Stimulated activated effector memory CD8-positive, alpha-beta T cell treated with anti-CD3 and anti-CD28 coated beads, Interleukin-12 subunit alpha, Interleukin-12 subunit beta, amount 100 ng/mL, for 72 hours (primary cell): ENCODE measurements at regions not wholly inside any gene's neighbourhood (a gene's known extent, or its start where the extent isn't known, plus 50 kb on each side); places are given as distances from the start of the nearest gene placed in this dataset.
A peak's percentile ranks its signal among the peaks of the same experiment; 100 is the strongest.
"Not testable (repeated sequence)": the region's sequence is repeated elsewhere in the genome, so short reads cannot be mapped to it uniquely, and the experiment has no call there.

Source experiments
- ATAC-seq: fragments of 150-1000 bp; cut with Tn5 transposase; 2 replicates; pipeline ENCODE4 v1.10.0; 2021
- DNase-seq, 2 donors: peaks; one replicate each; pipeline ENCODE4 v3.0.0; 2021 to 2022; ENCODE audit warnings: low spot score in 2 of 2
- H3K27ac Mint-ChIP-seq: one replicate; pipeline ENCODE4 v1.8.0; 2022; ENCODE audit warnings: mild to moderate bottlenecking, mixed read lengths
- H3K36me3 Mint-ChIP-seq: one replicate; pipeline ENCODE4 v1.8.0; 2022; ENCODE audit warnings: mild to moderate bottlenecking, mixed read lengths
- H3K4me1 Mint-ChIP-seq: one replicate; pipeline ENCODE4 v1.8.0; 2022; ENCODE audit warnings: mixed read lengths
- H3K4me3 Mint-ChIP-seq: one replicate; pipeline ENCODE4 v1.8.0; 2022; ENCODE audit warnings: mild to moderate bottlenecking, mixed read lengths
- H3K9me3 Mint-ChIP-seq: one replicate; pipeline ENCODE4 v1.8.0; 2022; ENCODE audit warnings: mixed read lengths

- H3K36me3 Mint-ChIP-seq = no peaks in the 10 kb centered on the region
- no peaks in the 10 kb centered on the region for H3K4me1 Mint-ChIP-seq
- H3K4me3 Mint-ChIP-seq = no peak overlapping the region
- DNase-seq = no peak
- peak; percentile 85 for ATAC-seq
- H3K9me3 Mint-ChIP-seq = peaks cover 5% of the 10 kb centered on the region
- no peak overlapping the region for H3K27ac Mint-ChIP-seq
Measured at GRCh38 chr6:155538708-155539390, 83.2 kb upstream of the NOX3 start.

DNA sequence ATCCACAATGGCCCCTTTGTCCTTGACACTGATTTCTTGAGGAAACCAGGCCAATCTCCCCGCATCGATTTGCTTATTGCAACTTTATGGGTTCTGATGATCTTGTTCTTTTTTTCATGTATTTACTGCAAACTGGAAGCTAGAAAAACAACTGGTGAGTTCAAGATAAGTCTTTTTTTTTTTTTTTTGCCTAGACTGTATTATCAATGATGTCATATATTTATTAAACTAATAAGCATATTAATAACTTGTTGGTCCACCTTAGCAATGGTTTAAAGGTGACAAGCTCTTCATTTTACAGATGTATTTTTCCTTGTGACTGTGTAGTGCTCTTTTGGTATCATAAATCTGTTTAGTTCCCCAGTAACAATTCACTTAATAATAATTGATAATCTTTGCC, 79.0 kb upstream of the NOX3 start:
- no peak for ATAC-seq
- Mint-ChIP-seq H3K9me3 (peaks cover 8% of the 10 kb centered on the region), H3K4me3 (no peak overlapping the region)

DNA sequence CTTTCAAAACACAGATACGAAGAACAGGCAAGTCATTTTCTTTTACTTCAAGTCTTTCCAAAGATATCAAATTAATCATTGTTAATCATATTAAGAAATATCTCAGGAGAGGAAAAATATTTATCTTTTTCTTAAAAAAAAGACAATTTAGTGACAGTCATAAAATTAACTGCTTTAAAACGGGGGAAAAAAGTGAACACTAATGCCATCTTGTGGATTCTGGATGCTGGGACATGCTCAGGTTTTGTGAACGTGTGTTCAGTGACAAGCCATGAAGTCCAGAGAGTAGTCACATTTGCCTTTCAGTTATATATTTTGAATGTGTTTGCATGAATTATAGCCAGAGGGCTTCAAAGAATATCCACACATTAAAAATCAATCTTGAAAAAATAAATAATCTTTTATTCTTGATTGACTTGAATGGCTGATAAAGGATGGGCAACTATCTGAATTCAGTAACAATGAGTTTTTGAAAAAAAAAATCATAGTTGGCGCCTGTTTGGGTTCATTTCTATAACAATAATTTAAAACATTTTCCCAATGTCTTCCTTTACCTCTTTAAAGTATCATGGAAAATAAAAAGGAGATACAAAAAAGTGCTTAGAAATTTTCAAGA, 74.7 kb upstream of the NOX3 start:
- H3K9me3 Mint-ChIP-seq = peaks cover 3% of the 10 kb centered on the region
- H3K4me3 Mint-ChIP-seq = no peak overlapping the region
- DNase-seq (no peak), ATAC-seq (no peak)
- H3K27ac Mint-ChIP-seq = no peak overlapping the region
- H3K4me1 Mint-ChIP-seq = no peaks in the 10 kb centered on the region
- no peaks in the 10 kb centered on the region for H3K36me3 Mint-ChIP-seq

More for the DNA sequence above, 79.0 kb upstream of the NOX3 start:
- no peak for DNase-seq
- Mint-ChIP-seq H3K27ac (no peak overlapping the region), H3K4me1 (no peaks in the 10 kb centered on the region), H3K36me3 (no peaks in the 10 kb centered on the region)

GRCh38 chr6:155529814-155530213, 74.2 kb upstream of the NOX3 start:
- not testable (repeated sequence) for H3K27ac Mint-ChIP-seq, H3K4me3 Mint-ChIP-seq

DNA sequence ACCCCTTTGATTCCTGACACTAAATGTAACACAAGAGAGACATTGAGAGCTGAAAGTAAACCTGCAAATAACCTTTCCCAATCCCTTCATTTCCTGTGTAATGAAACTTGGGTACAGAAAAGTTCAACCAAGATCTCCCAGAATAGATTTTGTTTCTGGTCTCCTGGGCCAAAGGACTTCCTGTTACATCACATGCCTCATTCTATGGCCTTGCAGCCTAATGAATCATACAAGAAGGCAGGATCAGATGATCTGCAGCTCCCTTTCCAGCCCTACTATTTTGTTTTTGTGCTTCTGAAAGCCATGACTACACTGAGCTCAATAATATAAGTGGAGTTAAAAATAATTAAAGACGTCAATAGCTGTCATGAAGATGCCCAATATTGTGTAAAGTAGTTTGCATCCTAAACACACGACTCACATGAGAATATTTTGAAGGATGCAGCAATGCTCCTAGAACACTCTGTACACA, 73.4 kb upstream of the NOX3 start:
- Mint-ChIP-seq H3K9me3 (peaks cover 3% of the 10 kb centered on the region), H3K4me1 (peaks cover 5% of the 10 kb centered on the region), H3K27ac (no peak overlapping the region), H3K36me3 (no peaks in the 10 kb centered on the region), H3K4me3 (no peak overlapping the region)
- DNase-seq = no peak
- no peak for ATAC-seq

More at GRCh38 chr6:155529814-155530213, 74.2 kb upstream of the NOX3 start:
- ATAC-seq, DNase-seq, H3K4me1 Mint-ChIP-seq, H3K36me3 Mint-ChIP-seq, H3K9me3 Mint-ChIP-seq: not testable (repeated sequence)

GRCh38 chr6:155528335-155528734, 72.7 kb upstream of the NOX3 start:
- DNase-seq (no peak), ATAC-seq (no peak)
- Mint-ChIP-seq H3K36me3 (no peaks in the 10 kb centered on the region), H3K4me1 (peaks cover 10% of the 10 kb centered on the region), H3K27ac (no peak overlapping the region), H3K9me3 (peaks cover 3% of the 10 kb centered on the region), H3K4me3 (no peak overlapping the region)

- no peaks in the 10 kb centered on the region for H3K9me3 Mint-ChIP-seq
- ATAC-seq = no peak
Measured at GRCh38 chr6:155527443-155527842, 71.8 kb upstream of the NOX3 start.

DNA sequence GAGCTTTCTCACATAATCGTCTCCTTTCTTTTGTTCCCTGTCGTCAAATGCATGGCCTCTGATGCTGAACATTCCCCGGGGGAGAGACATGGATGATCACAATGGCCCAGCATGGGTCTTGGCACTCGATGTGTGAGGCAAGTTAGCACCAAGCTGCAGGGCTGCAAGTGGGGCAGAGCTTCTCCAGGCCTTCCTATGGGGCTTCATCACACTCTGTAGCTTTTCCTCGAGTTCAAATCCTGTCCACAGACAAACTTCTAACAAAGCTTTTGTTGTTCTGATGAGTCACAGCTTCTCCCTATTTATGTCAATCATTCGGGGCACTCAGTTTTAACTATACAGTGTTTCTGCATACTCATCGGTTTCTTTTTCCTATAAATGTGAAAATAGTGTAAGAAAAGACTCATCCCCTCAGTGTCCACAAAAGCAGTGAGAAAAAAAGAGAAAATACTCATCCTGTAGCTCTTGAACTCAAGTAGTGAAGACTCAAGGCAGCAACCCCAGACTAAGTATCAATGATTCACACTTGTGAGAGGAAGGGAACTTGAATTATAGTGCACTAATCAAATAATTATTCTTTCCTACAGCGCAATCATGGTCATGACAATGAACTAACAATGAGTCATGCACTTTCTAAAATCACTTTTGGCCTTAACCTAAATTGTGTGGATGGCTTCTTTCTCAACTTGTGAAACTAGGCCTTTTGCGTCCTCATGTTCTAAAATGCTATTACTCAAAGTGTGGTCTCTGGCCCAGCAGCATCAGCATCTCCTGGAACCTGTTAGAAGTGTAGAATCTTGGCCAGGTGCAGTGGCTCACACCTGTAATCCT, 68.4 kb upstream of the NOX3 start:
- peaks cover 10% of the 10 kb centered on the region for H3K4me1 Mint-ChIP-seq
- ATAC-seq = peak; percentile 90
- H3K9me3 Mint-ChIP-seq = no peaks in the 10 kb centered on the region
- no peaks in the 10 kb centered on the region for H3K36me3 Mint-ChIP-seq
- no peak for DNase-seq
- no peak overlapping the region for H3K27ac Mint-ChIP-seq
- H3K4me3 Mint-ChIP-seq = no peak overlapping the region

More at GRCh38 chr6:155527443-155527842, 71.8 kb upstream of the NOX3 start:
- no peak overlapping the region for H3K4me3 Mint-ChIP-seq
- no peak overlapping the region for H3K27ac Mint-ChIP-seq
- H3K36me3 Mint-ChIP-seq = no peaks in the 10 kb centered on the region
- DNase-seq = no peak
- H3K4me1 Mint-ChIP-seq = peaks cover 10% of the 10 kb centered on the region

DNA sequence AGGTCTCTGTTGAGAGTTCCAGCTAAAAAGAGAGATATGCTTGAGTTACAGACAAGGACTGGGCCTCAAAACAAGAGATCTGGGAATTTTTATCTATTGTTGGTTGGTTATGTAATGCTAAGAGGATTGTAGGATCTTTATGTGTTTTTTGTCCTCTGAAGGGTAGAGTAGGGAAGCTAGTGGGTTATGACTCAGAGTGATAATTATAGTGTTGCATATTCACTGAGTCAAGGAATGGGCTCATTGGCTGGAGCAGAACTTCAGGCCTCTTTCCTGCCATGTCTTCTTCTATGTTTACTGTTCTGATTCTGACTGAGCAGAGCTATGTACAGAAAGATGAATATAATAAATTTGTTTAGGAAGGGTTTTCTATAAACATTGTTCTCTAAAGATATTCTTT, 66.1 kb upstream of the NOX3 start:
- Mint-ChIP-seq H3K27ac (no peak overlapping the region), H3K4me1 (peaks cover 10% of the 10 kb centered on the region), H3K9me3 (no peaks in the 10 kb centered on the region), H3K36me3 (no peaks in the 10 kb centered on the region), H3K4me3 (no peak overlapping the region)
- DNase-seq (no peak), ATAC-seq (no peak)

- ATAC-seq (no peak), DNase-seq (no peak)
- Mint-ChIP-seq H3K36me3 (no peaks in the 10 kb centered on the region), H3K9me3 (no peaks in the 10 kb centered on the region), H3K4me3 (no peak overlapping the region), H3K4me1 (peaks cover 10% of the 10 kb centered on the region), H3K27ac (no peak overlapping the region)
Measured at GRCh38 chr6:155520078-155520477, 64.4 kb upstream of the NOX3 start.

DNA sequence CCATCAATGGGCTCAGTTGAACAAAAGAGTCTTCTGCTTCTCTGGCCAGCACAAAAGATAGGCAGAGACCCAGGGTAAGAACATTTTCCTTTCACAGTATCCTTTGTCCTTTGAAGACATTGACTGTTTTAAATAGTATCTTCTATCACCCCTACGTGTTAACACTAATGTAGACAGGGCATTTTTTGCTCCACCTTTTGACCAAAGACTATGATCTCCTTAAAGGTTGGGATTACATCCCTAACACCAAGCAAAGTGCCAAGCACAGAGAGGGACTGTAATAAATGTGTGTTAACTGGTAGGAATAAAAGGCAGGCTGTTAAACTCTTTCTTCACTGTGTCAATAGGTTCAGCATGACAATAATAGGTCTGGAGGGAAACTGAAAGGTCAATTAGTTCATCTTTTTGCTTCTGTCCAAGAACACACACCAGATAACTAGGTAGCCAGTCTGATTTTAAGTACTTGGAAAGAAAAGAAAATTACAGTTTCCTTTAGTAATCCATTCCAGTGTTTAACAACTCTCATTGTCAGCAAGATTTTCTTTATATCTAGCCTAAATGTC, 63.6 kb upstream of the NOX3 start:
- no peaks in the 10 kb centered on the region for H3K9me3 Mint-ChIP-seq
- no peak for DNase-seq
- H3K4me1 Mint-ChIP-seq = peaks cover 6% of the 10 kb centered on the region
- no peak for ATAC-seq
- no peaks in the 10 kb centered on the region for H3K36me3 Mint-ChIP-seq
- H3K4me3 Mint-ChIP-seq = no peak overlapping the region
- no peak overlapping the region for H3K27ac Mint-ChIP-seq

DNA sequence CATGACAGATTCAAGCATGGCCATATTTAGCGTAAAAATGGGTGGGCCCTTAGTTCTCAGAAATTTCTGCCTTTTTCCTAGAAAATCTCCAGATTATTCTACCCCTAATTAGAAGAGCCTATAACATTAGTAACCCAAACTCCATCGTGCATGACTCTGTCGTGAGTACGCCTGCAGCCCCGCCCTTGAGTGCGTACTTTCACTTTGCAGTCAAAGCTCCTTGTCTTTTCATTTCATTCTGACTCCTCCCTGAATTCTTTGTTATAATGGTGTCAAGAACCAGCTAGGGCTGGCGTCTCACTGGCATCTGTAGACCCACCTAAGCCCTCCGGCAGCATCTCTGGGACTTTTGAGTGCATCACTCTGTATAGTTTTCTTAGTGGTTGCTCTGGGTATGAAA, 61.7 kb upstream of the NOX3 start:
- ATAC-seq = no peak
- Mint-ChIP-seq H3K9me3 (no peaks in the 10 kb centered on the region), H3K4me3 (no peak overlapping the region), H3K36me3 (no peaks in the 10 kb centered on the region), H3K4me1 (no peaks in the 10 kb centered on the region), H3K27ac (no peak overlapping the region)
- DNase-seq = no peak

GRCh38 chr6:155510879-155511278, 55.2 kb upstream of the NOX3 start:
- no peaks in the 10 kb centered on the region for H3K4me1 Mint-ChIP-seq
- no peaks in the 10 kb centered on the region for H3K9me3 Mint-ChIP-seq
- ATAC-seq (peak; percentile 95), DNase-seq (no peak)
- no peaks in the 10 kb centered on the region for H3K36me3 Mint-ChIP-seq
- H3K4me3 Mint-ChIP-seq = no peak overlapping the region
- H3K27ac Mint-ChIP-seq = no peak overlapping the region

- no peaks in the 10 kb centered on the region for H3K36me3 Mint-ChIP-seq
- no peak for DNase-seq
- H3K27ac Mint-ChIP-seq = no peak overlapping the region
- no peak for ATAC-seq
- H3K4me3 Mint-ChIP-seq = no peak overlapping the region
- H3K4me1 Mint-ChIP-seq = no peaks in the 10 kb centered on the region
- no peaks in the 10 kb centered on the region for H3K9me3 Mint-ChIP-seq
Measured at GRCh38 chr6:155509743-155510475, 54.3 kb upstream of the NOX3 start.

- H3K27ac Mint-ChIP-seq = no peak overlapping the region
- H3K9me3 Mint-ChIP-seq = peaks cover 10% of the 10 kb centered on the region
- no peak overlapping the region for H3K4me3 Mint-ChIP-seq
- no peak for ATAC-seq
- H3K4me1 Mint-ChIP-seq = no peaks in the 10 kb centered on the region
- H3K36me3 Mint-ChIP-seq = no peaks in the 10 kb centered on the region
- DNase-seq = no peak
Measured at GRCh38 chr6:155505608-155505989, 50.0 kb upstream of the NOX3 start.
